ENCODE measurements at regions not wholly inside any gene's neighbourhood (a gene's known extent, or its start where the extent isn't known, plus 50 kb on each side); places are given as distances from the start of the nearest gene placed in this dataset.
"Not testable (repeated sequence)": the region's sequence is repeated elsewhere in the genome, so short reads cannot be mapped to it uniquely, and the experiment has no call there.

- no peak for DNase-seq
These were observed 1954.1 kb downstream of the PCDH9 start for GRCh38 chr13:65275838-65276630.

DNA sequence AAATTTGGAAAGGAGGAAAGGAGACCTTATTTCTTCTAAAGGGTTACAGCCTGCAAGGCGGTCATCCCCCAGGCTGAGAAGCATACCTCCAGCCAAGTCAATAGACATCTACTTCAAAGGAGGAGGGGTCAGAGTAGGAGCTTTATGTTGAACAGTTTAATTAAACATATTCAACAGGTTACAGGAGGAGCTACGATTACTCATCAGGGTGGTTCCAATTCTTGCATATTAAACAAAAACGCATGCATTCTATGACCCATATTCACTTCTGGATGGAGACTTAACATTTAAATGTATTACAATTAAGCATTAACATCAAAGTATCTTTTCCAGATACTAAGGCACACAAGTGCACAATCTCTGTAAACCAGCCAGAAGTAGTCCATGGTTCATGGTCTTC lies 1955.0 kb downstream of the PCDH9 start:
- no peak for DNase-seq

- not testable (repeated sequence) for DNase-seq
These were observed 1956.2 kb downstream of the PCDH9 start for GRCh38 chr13:65273811-65274420.

GRCh38 chr13:65268009-65268408 lies 1962.1 kb downstream of the PCDH9 start:
- no peak for DNase-seq

GRCh38 chr13:65265988-65266387 lies 1964.1 kb downstream of the PCDH9 start:
- DNase-seq: no peak

- DNase-seq: no peak
These were observed 1966.1 kb downstream of the PCDH9 start for GRCh38 chr13:65264066-65264465.

DNA sequence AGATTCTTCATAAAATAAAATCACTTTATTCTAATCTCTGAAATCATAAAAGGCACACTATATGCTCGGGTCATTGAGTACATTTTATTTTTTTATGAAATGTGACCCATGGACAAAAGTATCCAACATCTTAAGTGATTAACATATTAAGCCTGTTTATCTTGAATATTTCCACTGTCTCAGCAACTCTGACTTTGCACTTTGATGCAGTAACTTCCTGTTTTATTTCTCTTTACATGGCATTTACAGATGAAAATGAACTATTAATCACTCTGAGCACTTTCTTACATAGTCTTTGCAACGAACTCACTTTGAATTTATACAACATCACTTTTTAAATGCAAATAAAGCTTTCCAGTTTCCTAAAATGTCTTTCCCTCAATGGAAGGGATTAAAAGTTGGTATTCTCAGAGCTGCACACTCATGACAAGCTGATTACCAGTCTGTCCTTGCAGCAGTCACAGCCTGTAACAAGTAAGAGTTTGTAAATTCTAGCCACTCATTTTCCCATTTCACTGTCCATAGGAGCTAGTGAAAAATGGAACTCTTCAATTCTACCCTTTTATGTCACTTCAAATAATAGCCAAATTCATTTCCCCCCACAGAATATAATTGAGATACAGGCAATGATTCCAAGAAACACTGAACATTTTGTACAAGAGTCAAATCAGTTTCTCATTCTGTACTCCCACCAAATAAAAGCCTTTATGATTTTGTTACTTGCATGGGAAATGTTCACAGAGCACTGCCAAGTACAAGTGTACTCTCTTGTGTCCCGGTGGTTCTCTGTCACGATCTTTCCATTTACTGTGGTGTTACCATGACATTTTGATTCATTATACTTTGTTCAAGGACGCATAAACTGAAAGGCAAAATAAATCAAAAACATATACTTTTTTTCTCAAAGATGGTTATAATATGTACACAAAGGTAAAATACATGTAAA lies 1968.9 kb downstream of the PCDH9 start:
- DNase-seq: peak; percentile 2

- DNase-seq: no peak
These were observed 1989.4 kb downstream of the PCDH9 start for GRCh38 chr13:65240773-65241172.

GRCh38 chr13:65236841-65237418 lies 1993.2 kb downstream of the PCDH9 start:
- no peak for DNase-seq

DNA sequence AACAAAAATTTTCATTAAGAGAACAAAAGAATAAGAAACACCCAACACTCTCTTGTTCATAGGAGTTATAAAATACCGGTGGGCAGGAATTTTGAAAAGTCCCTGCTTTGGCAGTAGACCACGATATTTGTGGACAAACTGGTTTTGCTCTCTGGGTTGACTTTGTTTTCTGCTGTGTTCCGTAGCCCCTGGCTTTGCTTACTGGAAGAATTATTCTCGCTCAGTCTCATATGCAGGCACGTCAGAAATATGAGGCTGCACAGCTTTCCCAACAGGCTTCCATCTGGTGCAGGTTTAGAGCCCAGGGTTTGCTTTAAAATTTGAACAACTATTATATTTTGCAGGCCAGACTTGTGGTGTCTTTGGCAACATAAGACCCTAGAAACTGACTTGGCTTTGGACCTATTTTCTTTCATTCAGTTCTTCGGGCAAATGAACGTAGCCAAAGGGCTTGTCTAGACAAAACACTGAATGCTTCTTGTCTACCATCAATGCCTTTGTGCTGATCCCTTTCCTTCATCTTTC lies 2012.6 kb downstream of the PCDH9 start:
- DNase-seq: no peak

DNA sequence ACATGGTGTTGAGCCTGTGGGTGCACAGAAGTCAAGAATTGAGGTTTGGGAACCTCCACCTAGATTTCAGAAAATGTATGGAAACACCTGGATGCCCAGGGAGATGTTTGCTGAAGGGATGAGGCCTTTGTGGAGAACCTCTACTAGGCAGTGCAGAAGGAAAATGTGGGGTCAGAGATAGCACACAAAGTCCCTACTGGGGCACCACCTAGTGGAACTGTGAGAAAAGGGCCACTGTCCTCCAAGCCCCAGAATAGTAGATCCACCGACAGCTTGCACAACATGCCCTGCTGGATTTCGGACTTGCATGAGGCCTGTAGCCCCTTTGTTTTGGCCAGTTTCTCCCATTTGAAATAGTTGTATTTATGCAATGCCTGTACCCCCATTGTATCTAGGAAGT lies 2027.3 kb downstream of the PCDH9 start:
- DNase-seq: not testable (repeated sequence)

DNA sequence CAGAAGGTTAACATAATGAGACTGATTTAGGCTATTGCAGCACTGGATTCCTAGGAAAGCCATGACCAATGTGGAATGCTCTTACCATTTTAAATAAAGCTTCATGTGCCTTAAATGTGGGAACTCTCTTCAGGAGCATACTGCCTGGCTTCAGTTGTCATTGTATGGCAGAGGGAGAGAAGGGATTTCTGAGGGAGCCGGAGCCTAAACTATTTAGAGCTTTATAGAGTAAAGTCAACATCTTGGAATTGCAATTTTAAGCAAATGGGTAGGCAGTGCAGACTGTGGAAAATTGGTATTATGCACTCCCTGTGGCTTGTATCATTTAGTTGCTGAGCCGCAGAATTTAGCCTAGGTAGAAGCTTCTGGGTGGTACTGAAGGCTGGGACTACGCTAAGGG lies 2041.4 kb downstream of the PCDH9 start:
- DNase-seq: no peak

GRCh38 chr13:65168026-65168425 lies 2062.1 kb downstream of the PCDH9 start:
- DNase-seq: peak; percentile 1

DNA sequence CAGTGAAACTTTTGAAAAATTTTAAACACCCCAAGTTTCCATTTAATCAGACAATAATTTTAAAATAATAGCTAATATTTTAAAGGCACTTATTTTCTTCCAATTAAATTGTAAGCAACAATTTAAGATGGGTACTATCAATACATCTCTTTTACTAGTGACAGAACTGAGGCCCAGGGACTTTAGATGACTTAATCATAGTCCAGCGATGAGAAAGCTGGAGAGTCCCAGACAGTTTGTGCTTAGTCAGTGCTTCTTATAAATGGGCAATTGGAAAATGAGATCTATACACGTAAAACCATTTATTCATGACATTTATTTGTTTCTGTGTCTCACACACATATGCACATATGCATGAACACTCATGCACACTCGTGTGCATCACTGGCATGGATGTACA lies 2063.5 kb downstream of the PCDH9 start:
- DNase-seq: no peak

GRCh38 chr13:65159803-65160202 lies 2070.3 kb downstream of the PCDH9 start:
- no peak for DNase-seq

- DNase-seq: no peak
These were observed 2074.3 kb downstream of the PCDH9 start for GRCh38 chr13:65155861-65156260.

DNA sequence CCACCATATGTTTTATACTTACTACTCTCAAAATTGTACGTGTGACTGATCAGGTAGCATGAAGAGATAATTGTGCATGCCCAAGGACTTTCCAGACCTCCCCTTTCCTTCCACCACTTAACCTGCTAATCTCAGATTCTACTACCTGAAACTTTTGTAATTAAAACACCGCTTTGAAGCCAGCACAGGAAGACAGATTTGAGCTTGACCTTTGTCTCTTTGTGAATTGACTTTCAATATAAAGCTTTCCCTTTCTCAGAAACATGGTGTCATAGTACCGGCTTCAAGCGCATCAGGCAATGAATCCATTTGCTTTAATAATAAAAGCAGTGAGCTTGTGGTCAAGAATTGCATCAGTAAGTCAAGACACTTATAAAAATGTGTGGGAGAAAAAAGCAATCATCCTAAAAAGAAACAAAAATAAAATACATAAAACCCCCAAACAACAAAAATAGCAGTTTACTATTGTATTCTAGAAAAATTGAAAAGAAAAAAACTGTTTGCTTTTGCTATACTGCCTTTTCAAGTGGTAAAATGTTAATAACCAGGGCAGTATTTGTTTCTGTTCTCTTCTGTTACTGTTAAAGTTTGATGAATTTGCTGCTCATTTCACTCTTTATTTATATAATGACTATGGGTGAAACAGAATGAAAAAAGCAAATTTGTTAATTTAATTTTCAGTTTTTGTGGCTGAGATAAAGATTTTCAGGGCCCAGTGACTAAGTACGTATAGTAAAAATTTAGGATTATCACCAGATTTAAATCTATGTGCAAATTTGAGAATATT lies 2075.3 kb downstream of the PCDH9 start:
- no peak for DNase-seq

DNA sequence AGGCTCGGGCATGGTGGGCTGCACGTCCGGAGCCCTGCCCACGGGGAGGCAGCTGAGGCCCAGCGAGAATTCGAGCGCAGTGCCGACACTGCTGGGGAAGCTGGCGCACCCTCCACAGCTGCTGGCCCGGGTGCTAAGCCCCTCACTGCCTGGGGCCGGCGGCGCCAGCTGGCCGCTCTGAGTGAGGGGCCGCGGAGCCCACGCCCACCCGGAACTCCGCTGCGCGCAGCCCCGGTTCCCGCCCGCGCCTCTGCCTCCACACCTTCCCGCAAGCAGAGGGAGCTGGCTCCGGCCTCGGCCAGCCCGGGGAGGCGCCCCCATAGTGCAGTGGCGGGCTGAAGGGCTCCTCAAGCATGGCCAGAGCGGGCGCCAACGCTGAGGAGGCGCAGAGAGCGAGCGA lies 2080.4 kb downstream of the PCDH9 start:
- no peak for DNase-seq

DNA sequence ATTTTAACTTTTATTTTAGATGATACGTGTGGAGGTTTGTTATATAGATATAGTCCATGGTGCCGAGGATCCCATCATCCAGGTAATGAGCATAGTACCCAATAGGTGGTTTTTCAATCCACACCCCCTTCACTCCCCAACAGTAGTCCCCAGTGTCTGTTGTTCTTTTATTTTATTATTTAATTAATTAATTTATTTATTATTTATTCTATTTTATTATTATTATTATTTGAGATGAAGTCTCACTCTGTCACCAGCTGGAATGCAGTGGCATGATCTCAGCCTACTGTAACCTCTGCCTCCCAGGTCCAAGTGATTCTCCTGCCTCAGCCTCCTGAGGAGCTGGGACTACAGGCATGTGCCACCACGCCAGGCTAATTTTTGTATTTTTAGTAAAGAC lies 2086.2 kb downstream of the PCDH9 start:
- no peak for DNase-seq

- DNase-seq: no peak
These were observed 2097.0 kb downstream of the PCDH9 start for GRCh38 chr13:65133094-65133493.

GRCh38 chr13:65125236-65125635 lies 2104.9 kb downstream of the PCDH9 start:
- DNase-seq: peak; percentile 7

DNA sequence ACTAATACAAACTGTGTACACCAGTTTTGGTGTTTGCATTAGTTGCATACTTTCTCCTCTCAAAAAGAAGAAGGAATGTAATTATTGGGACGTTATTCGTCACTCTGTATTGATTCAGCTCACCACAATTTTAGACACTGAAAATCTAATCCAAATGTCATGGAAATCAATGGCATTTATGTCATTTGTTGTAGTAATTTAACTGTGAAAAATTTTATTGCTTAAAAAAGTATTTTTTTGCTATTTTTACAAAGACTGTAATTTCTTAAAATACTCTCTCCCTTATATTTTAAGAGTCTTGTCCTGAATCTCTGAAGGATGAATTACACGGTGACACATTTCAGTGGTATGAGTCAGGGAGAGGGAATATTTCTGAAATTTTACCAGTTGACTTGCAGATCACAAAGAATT lies 2117.6 kb downstream of the PCDH9 start:
- no peak for DNase-seq

All from hindlimb muscle (tissue), 1 donor.